Heart right ventricle (tissue), 16 donors: ENCODE measurements at regions not wholly inside any gene's neighbourhood (a gene's known extent, or its start where the extent isn't known, plus 50 kb on each side); places are given as distances from the start of the nearest gene placed in this dataset.
"Not testable (repeated sequence)": the region's sequence is repeated elsewhere in the genome, so short reads cannot be mapped to it uniquely, and the experiment has no call there.

Source experiments
- ATAC-seq, 8 donors: fragments of 200-7000 bp; cut with Tn5 transposase; one replicate each; pipeline ENCODE4 v1.9.1; 2020; ENCODE audit warnings: mild to moderate bottlenecking in 8 of 8, moderate library complexity in 8 of 8, moderate number of reproducible peaks in 1 of 8
- DNase-seq, 2 donors: peaks; one replicate each; pipeline ENCODE4 v3.0.0-alpha.2; 2020
- H3K27ac ChIP-seq, 10 donors: fragments of 200-600 bp; sonication (generic) in 2 of 10; one replicate each; pipeline versions ENCODE4 v1.5.0 to v1.8.0; 2020 to 2022; ENCODE audit warnings: mild to moderate bottlenecking in 3 of 10
- H3K27me3 ChIP-seq, 7 donors: fragments of 200-600 bp; one replicate each; pipeline ENCODE4 v1.8.0; 2021 to 2022; ENCODE audit warnings: mild to moderate bottlenecking in 2 of 7
- H3K36me3 ChIP-seq, 9 donors: fragments of 200-600 bp; sonication (generic) in 1 of 9; one replicate each; pipeline versions ENCODE4 v1.5.0 to v1.8.0; 2020 to 2022; ENCODE audit warnings: mild to moderate bottlenecking in 2 of 9
- H3K4me1 ChIP-seq, 9 donors: fragments of 200-600 bp; sonication (generic) in 1 of 9; one replicate each; pipeline versions ENCODE4 v1.5.0 to v1.8.0; 2020 to 2022; ENCODE audit warnings: mild to moderate bottlenecking in 4 of 9
- H3K4me3 ChIP-seq, 10 donors: fragments of 200-600 bp; sonication (generic) in 2 of 10; one replicate each; pipeline versions ENCODE4 v1.5.0 to v1.8.0; 2020 to 2022; ENCODE audit warnings: mild to moderate bottlenecking in 7 of 10, moderate library complexity in 2 of 10
- H3K9me3 ChIP-seq, 11 donors: fragments of 200-600 bp in 10 of 11; sonication (generic) in 2 of 11; one replicate each; pipeline versions ENCODE4 v1.5.0 to v1.8.0; 2013 to 2022; ENCODE audit warnings: mild to moderate bottlenecking in 2 of 11, control low read depth in 1 of 11, moderate library complexity in 1 of 11
- WGBS, 2 donors: extraction: QIAGEN DNeasy Blood & Tissue Kit; methylation state at CpG; one replicate each; pipeline ENCODE4 v1.1.7; 2013; ENCODE audit warnings: inconsistent platforms in 1 of 2; 5-methylcytosine and 5-hydroxymethylcytosine counted together
- intact Hi-C, 10 donors: fragments of 100-400 bp; cut with DNase I; formaldehyde crosslinking; loops; one replicate each; pipeline versions ENCODE4 v1.11.1 to v1.14.2; 2022
- TF ChIP-seq, protein P1 (sequence below), 9 donors: fragments of 200-600 bp; sonication (generic) in 2 of 9; IDR thresholded peaks; one replicate each; pipeline versions ENCODE4 v1.5.0 to v1.8.0; 2021 to 2022; ENCODE audit warnings: antibody characterized with exemption in 9 of 9, mild to moderate bottlenecking in 5 of 9, moderate library complexity in 1 of 9
- donor health status: Arrhythmogenic right ventricular cardiomyopathy.
- donor health status: ischemic (EF 13 %, LVEDD 7.1; RV severe dilation, severe dysfunction).
- donor health status: healthy with polysubstance abuse.
- donor health status: DM: no; HTN: yes; CAD: no.
- donor health status: DM: no; HTN: no; CAD: no.
- donor health status: ischemic (EF 25% LVEDD 6.9; RV normal size, moderate dysfunction).
- donor health status: ischemic (EF 25% LVEDD 5.7; RV mildly dilated, moderate dysfunction).
- donor health status: healthy.
- donor health status: DM: yes; HTN: yes; CAD: no.
- donor health status: Ischemic cardiomyopathy.
- donor health status: ischemic (EF 35%, LVEDD 5.7; RV mildly dilated, moderate dysfunction).
- donor health status: nonischemic (EF 11% LVEDD 7.7; RV severe dilation, severe dysfunction).
- donor health status: DM: yes; HTN: yes; CAD: no.
- donor health status: PGD.
- donor health status: ischemic (EF 29% LVEDD 5.4; RV normal size, mild dysfunction).
- donor health status: nonischemic (EF 23%, LVEDD 6.1; RV moderate dilation, normal function).

GRCh38 chr3:16768956-16769355 lies 115.8 kb upstream of the PLCL2 start:
- H3K36me3 ChIP-seq = no peaks in the 10 kb centered on the region
- no peak overlapping the region for H3K4me3 ChIP-seq
- TF ChIP-seq, protein P1, sequence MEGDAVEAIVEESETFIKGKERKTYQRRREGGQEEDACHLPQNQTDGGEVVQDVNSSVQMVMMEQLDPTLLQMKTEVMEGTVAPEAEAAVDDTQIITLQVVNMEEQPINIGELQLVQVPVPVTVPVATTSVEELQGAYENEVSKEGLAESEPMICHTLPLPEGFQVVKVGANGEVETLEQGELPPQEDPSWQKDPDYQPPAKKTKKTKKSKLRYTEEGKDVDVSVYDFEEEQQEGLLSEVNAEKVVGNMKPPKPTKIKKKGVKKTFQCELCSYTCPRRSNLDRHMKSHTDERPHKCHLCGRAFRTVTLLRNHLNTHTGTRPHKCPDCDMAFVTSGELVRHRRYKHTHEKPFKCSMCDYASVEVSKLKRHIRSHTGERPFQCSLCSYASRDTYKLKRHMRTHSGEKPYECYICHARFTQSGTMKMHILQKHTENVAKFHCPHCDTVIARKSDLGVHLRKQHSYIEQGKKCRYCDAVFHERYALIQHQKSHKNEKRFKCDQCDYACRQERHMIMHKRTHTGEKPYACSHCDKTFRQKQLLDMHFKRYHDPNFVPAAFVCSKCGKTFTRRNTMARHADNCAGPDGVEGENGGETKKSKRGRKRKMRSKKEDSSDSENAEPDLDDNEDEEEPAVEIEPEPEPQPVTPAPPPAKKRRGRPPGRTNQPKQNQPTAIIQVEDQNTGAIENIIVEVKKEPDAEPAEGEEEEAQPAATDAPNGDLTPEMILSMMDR (IDR thresholded peaks at IDR 0.05) = no peak
- H3K27me3 ChIP-seq = no peaks in the 10 kb centered on the region
- H3K4me1 ChIP-seq = peaks cover 0 to 43% (median 22%) of the 10 kb centered on the region in 9 donors
- peak in 1 of 8 donors; percentile 18 for ATAC-seq
- no peaks in the 10 kb centered on the region for H3K9me3 ChIP-seq
- WGBS, 2 donors = 9 to 20% methylated on average over 1 of the region's 1 CpG
- DNase-seq = no peak
- H3K27ac ChIP-seq = peak overlapping the region; percentile 40 to 90 (median 75)
- intact Hi-C loops = loop anchor here in 2 of 10 donors (2.0 to 10.0 kb wide), 4 partner anchors 26 to 116 kb away; partner anchors contain the start of gene PLCL2 (in 1 of the 2)

DNA sequence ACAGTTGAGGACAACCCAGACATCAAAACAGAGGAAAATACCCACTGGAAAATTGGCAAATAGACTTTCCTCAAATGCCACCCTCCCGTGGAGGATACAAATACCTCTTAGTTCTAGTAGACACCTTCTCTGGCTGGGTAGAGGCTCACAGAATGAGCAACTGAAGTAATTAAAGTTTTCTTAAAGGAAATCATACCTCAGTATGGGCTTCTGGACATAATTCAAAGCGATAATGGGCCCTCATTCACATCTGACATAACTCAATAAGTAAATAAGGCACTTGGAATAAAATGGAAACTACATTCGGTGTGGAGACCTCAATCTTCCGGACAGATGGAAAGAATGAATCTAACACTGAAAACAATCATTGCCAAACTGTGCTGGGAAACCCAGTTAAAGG lies 115.2 kb upstream of the PLCL2 start:
- intact Hi-C loops = loop anchor here in 2 of 10 donors (2.0 to 10.0 kb wide), 4 partner anchors 27 to 115 kb away; partner anchors contain the start of gene PLCL2 (in 1 of the 2)
- H3K27me3 ChIP-seq = no peaks in the 10 kb centered on the region

GRCh38 chr3:16770021-16770420 lies 114.7 kb upstream of the PLCL2 start:
- H3K36me3 ChIP-seq = no peaks in the 10 kb centered on the region
- H3K4me3 ChIP-seq = peak overlapping the region in 1 of 10 donors; percentile 22
- H3K27ac ChIP-seq = peak overlapping the region; percentile 40 to 90 (median 75)
- H3K9me3 ChIP-seq = no peaks in the 10 kb centered on the region
- H3K4me1 ChIP-seq = peaks cover 0 to 43% (median 22%) of the 10 kb centered on the region in 9 donors
- DNase-seq (peak in 1 of 2 donors; percentile 37), ATAC-seq (peak; percentile 80 to 95 (median 89))
- WGBS, 2 donors = 33 to 53% methylated on average over 5 of the region's 5 CpGs
- H3K27me3 ChIP-seq = no peaks in the 10 kb centered on the region
- TF ChIP-seq, protein P1 (IDR thresholded peaks at IDR 0.05) = no peak
- intact Hi-C loops = loop anchor here in 2 of 10 donors (5.0 to 10.0 kb wide), 2 partner anchors 65 to 112 kb away; partner anchors contain the start of gene PLCL2 (in 1 of the 2)

More for the DNA sequence above, 115.2 kb upstream of the PLCL2 start:
- H3K4me1 ChIP-seq = peaks cover 0 to 43% (median 22%) of the 10 kb centered on the region in 9 donors
- peak in 1 of 8 donors; percentile 9 for ATAC-seq
- H3K9me3 ChIP-seq = no peaks in the 10 kb centered on the region
- peak overlapping the region; percentile 40 to 90 (median 75) for H3K27ac ChIP-seq
- no peak for DNase-seq
- TF ChIP-seq, protein P1 (IDR thresholded peaks at IDR 0.05) = no peak
- no peak overlapping the region for H3K4me3 ChIP-seq
- WGBS, 2 donors = 57 to 72% methylated on average over 4 of the region's 4 CpGs
- no peaks in the 10 kb centered on the region for H3K36me3 ChIP-seq

- Histone ChIP-seq H3K9me3 (no peaks in the 10 kb centered on the region), H3K27me3 (no peaks in the 10 kb centered on the region), H3K27ac (peak overlapping the region in 9 of 10 donors; percentile 33 to 90 (median 75)), H3K4me1 (peaks cover 0 to 43% (median 22%) of the 10 kb centered on the region in 9 donors), H3K4me3 (no peak overlapping the region), H3K36me3 (no peaks in the 10 kb centered on the region)
- intact Hi-C loops = loop anchor here in 2 of 10 donors (5.0 to 10.0 kb wide), 2 partner anchors 64 to 112 kb away; partner anchors contain the start of gene PLCL2 (in 1 of the 2)
- DNase-seq (no peak), ATAC-seq (peak in 3 of 8 donors; percentile 21 to 43 (median 25))
- WGBS, 2 donors = 34 to 58% methylated on average over 4 of the region's 4 CpGs
- TF ChIP-seq, protein P1 (IDR thresholded peaks at IDR 0.05) = no peak
Measured at GRCh38 chr3:16770792-16771191, 114.0 kb upstream of the PLCL2 start.

DNA sequence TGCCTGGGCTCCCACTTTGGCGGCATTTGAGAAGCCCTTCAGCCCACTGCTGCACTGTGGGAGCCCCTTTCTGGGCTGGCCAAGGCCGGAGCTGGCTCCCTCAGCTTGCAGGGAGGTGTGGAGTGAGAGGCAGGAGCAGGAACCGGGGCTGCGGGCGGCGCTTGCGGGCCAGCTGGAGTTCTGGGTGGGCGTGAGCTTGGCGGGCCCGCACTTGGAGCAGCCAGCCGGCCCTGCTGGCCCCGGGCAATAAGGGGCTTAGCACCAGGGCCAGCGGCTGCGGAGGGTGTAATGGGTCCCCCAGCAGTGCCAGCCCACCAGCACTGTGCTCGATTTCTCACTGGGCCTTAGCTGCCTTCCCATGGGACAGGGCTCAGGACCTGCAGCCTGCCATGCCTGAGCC lies 111.2 kb upstream of the PLCL2 start:
- not testable (repeated sequence) for H3K4me3 ChIP-seq, H3K36me3 ChIP-seq, H3K9me3 ChIP-seq, ATAC-seq, H3K27ac ChIP-seq, H3K27me3 ChIP-seq, DNase-seq
- intact Hi-C loops = loop anchor here in 2 of 10 donors (5.0 to 10.0 kb wide), 2 partner anchors 61 to 109 kb away; partner anchors contain the start of gene PLCL2 (in 1 of the 2)
- H3K4me1 ChIP-seq = peaks cover 0 to 30% (median 17%) of the 10 kb centered on the region in 9 donors
- 84% methylated on average over 15 of the region's 15 CpGs for WGBS, 2 donors

GRCh38 chr3:16774536-16774935 lies 110.2 kb upstream of the PLCL2 start:
- peaks cover 0 to 21% (median 10%) of the 10 kb centered on the region in 9 donors for H3K4me1 ChIP-seq
- intact Hi-C loops = loop anchor here in 2 of 10 donors (5.0 to 10.0 kb wide), 2 partner anchors 60 to 108 kb away; partner anchors contain the start of gene PLCL2 (in 1 of the 2)
- ATAC-seq, H3K27ac ChIP-seq, H3K36me3 ChIP-seq, H3K27me3 ChIP-seq, H3K9me3 ChIP-seq, H3K4me3 ChIP-seq, DNase-seq: not testable (repeated sequence)
- WGBS, 2 donors = 91 to 93% methylated on average over 11 of the region's 11 CpGs
